Erythroblast (primary cell): ENCODE measurements at regions not wholly inside any gene's neighbourhood (a gene's known extent, or its start where the extent isn't known, plus 50 kb on each side); places are given as distances from the start of the nearest gene placed in this dataset.

Source experiments
- GATA1 ChIP-seq: IDR thresholded peaks from 2 replicates; pipeline ENCODE4 v1.6.1; 2011; ENCODE audit warnings: low read depth, mild to moderate bottlenecking, control low read depth, low read length, moderate library complexity
- POLR2A ChIP-seq: IDR thresholded peaks from 2 replicates; pipeline ENCODE4 v1.6.1; 2011; ENCODE audit warnings: mild to moderate bottlenecking, low read length

DNA sequence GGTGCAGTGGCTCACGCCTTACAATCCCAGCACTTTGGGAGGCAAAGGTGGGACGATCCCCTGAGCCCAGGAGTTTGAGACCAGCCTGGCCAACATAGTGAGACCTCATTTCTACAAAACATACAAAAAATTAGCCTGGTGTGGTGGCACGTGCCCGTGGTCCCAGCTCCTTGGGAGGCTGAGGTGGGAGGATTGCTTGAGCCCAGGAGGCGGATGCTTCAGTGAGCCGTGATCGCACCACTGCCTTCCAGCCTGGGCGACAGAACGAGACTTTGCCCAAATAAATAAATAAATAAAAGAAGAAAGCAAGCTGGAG lies 91.7 kb upstream of the SEC11C start:
- TF ChIP-seq POLR2A (no peak), GATA1 (no peak)
